GM13976 (cell line): ENCODE measurements at regions not wholly inside any gene's neighbourhood (a gene's known extent, or its start where the extent isn't known, plus 50 kb on each side); places are given as distances from the start of the nearest gene placed in this dataset.

Experiments
- DNase-seq: peaks from one replicate; pipeline ENCODE4 v3.0.0; 2012; ENCODE audit warnings: low spot score
- in situ Hi-C: fragments of 300-500 bp; cut with MboI; formaldehyde crosslinking; loops from one replicate; pipeline ENCODE4 v1.12.0; 2022; ENCODE audit warnings: low sequenced_read_pairs, mixed read lengths, inconsistent platforms; ENCODE audit not compliant: unreplicated experiment
- TF ChIP-seq, protein P1 (sequence below): IDR thresholded peaks from 2 replicates; pipeline ENCODE4 v1.5.1; 2012; ENCODE audit warnings: borderline replicate concordance, mild to moderate bottlenecking; ENCODE audit not compliant: insufficient read depth; ENCODE audit errors: extremely low read depth, missing control alignments, control extremely low read depth

DNA sequence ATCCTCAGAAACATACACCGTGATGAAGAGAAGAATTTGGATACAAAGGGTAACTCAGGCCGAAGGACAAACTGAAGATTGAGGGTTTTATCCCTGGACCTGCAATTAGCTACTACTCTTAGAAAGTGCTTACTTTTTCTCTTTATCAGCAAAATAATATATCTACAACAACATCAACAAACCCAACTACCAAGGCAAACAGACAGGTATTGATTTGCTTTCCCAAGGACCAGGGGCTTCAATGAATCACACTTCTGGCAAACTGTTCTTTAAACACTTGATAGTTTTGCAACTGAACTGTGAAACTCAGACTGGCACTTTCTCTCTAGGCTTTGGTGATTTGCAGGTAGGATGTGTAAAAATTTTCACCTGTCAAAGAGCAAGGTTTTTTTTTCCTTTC, 247.5 kb downstream of the SEC23A start:
- TF ChIP-seq, protein P1, sequence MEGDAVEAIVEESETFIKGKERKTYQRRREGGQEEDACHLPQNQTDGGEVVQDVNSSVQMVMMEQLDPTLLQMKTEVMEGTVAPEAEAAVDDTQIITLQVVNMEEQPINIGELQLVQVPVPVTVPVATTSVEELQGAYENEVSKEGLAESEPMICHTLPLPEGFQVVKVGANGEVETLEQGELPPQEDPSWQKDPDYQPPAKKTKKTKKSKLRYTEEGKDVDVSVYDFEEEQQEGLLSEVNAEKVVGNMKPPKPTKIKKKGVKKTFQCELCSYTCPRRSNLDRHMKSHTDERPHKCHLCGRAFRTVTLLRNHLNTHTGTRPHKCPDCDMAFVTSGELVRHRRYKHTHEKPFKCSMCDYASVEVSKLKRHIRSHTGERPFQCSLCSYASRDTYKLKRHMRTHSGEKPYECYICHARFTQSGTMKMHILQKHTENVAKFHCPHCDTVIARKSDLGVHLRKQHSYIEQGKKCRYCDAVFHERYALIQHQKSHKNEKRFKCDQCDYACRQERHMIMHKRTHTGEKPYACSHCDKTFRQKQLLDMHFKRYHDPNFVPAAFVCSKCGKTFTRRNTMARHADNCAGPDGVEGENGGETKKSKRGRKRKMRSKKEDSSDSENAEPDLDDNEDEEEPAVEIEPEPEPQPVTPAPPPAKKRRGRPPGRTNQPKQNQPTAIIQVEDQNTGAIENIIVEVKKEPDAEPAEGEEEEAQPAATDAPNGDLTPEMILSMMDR = no peak
- in situ Hi-C loops = no loop called here

DNA sequence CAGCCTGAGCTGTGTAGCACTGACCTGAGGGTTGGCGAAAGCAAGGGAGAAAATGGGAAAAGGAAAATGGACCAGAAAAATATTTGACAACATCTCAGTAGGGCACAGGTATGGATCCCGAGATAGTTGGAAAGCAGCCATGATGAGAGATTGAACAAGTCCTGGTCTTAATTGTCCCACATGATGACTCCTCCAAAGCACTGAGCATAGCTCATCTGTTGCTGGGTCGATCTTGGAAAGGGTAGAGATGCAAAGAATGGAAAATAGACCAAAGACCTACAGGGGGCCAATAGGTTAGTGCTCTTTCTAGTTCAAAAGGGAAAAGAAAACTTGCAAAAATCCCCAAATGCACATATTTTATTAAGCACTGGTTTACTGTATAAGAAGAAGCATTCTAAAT, 251.9 kb downstream of the SEC23A start:
- in situ Hi-C loops = no loop called here
- TF ChIP-seq, protein P1 = no peak
- DNase-seq = no peak

More for the DNA sequence above, 247.5 kb downstream of the SEC23A start:
- no peak for DNase-seq

DNA sequence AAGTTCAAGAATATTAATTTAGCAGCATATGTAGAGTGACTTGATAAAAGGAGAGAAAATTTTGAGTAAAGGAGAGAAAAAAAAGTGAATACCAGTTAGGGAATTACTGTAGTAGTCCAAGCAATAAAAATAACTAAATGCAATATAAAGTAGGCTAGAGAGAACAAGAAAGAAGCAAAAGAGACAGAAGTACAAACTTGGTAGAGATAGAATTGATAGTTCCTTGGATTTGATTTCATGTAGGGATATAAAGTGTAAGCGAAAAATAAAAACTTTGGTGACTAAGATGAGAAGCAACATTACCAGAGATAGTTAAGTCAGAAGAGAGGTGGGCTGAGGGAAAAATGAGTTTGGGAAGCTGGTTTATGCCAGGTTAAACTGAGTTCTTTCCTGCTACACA, 252.4 kb downstream of the SEC23A start:
- TF ChIP-seq, protein P1 = no peak
- DNase-seq = no peak
- in situ Hi-C loops = no loop called here

DNA sequence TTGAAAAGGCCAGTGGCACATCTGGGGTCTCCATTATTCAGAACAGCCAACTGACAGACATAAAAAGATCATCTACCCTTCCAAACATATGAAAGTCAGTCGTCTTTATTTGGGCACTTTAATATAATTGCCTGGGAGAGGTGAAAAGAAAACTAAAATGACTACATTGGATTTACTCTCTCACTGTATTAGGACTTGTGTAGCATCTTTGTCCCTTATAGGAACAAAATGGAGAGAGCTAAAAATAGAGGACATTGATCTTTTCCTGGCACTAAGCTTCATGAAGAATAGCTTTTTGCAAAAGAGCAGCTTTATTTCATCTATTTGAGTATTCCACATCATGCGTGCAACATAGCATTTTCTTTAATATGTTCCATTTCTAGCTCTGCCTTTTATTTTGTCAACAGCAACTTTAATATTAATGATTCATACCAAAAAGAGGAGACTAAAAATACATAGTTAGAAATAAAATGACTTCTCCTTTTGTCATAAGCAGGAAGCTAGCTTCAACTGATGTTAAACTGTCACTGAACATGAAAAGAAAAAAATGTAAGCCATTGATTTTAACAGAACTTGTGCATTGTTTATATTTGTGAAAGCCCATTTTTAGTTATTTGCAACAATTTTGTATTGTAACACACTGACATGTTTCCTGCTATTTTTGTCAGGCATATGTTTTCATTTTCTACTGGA, 254.6 kb downstream of the SEC23A start:
- TF ChIP-seq, protein P1 = no peak
- in situ Hi-C loops = no loop called here

DNA sequence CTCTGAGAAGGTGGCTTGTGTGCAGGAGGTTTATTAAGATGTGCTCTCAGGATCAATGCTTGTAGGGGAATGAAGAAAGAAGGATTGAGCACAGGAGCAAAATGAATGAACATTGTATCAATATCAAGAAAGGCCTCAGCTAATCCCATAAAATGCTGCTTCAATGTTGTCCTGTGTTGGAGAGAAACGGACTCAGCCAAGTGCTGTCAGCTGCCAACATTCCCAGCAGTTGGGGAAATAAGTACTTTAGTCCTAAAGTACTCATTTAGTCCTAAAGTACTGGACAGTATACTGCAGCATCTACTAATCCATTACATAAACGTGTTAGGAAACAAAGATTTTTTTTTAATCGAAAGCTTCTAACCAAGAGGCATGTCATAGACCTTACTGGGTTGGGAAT, 255.9 kb downstream of the SEC23A start:
- TF ChIP-seq, protein P1 = no peak
- no peak for DNase-seq
- in situ Hi-C loops = no loop called here

More for the DNA sequence above, 254.6 kb downstream of the SEC23A start:
- no peak for DNase-seq

DNA sequence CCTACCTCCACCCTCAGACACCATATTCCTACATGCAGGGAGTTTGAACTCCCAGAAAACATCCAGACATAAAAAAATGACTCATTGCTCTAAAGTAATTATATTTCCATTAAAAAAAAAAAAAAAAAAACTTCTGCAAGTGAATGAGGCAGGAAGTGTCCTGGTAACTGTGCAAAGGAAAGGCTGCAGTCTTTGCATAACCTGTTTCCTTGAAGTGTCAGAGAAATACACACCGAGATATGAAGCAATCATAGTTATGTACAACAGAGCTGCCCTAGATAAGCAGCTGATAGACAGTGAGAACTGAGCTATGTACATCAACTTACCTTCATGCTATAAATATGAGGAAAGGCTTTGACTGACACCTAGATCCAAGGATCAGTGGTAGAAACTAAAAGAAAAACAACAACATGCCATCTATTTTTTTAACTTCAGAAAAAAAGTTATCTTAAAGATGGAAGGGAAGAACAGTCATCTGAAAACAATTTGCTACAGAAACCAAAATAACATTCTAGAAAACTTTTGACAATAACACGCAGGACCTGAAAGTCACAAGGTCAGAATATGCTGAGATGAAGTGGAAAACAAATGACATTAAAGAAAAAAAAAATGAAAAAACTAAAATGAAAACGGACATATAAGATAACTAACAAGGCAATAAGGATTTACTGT, 263.2 kb downstream of the SEC23A start:
- TF ChIP-seq, protein P1 = no peak
- no peak for DNase-seq
- in situ Hi-C loops = no loop called here
